ENCODE measurements at regions not wholly inside any gene's neighbourhood (a gene's known extent, or its start where the extent isn't known, plus 50 kb on each side); places are given as distances from the start of the nearest gene placed in this dataset.

GRCh38 chr12:97309921-97310320 is 152.7 kb upstream of the RMST start:
- no peak for TF ChIP-seq CTCF (IDR thresholded peaks at IDR 0.05; ENCODE audit: low read depth, low read length, missing control alignments)
- in situ Hi-C loops (cut with HindIII; ENCODE audit: low sequenced_read_pairs), result no loop called here
- no peak for DNase-seq (ENCODE audit: low read depth)
- no peak overlapping the region for H3K4me3 ChIP-seq (ENCODE audit: low read depth, low read length)

- H3K4me3 ChIP-seq (ENCODE audit: low read depth, low read length), result no peak overlapping the region
- no peak for DNase-seq (ENCODE audit: low read depth)
- TF ChIP-seq CTCF (IDR thresholded peaks at IDR 0.05; ENCODE audit: low read depth, low read length, missing control alignments), result peak; percentile 23
- in situ Hi-C loops (cut with HindIII; ENCODE audit: low sequenced_read_pairs), result no loop called here
Observed at GRCh38 chr12:97312570-97313135, 150.0 kb upstream of the RMST start.

- in situ Hi-C loops (cut with HindIII; ENCODE audit: low sequenced_read_pairs), result no loop called here
- no peak for TF ChIP-seq CTCF (IDR thresholded peaks at IDR 0.05; ENCODE audit: low read depth, low read length, missing control alignments)
- H3K4me3 ChIP-seq (ENCODE audit: low read depth, low read length), result no peak overlapping the region
- DNase-seq (ENCODE audit: low read depth), result no peak
Observed at GRCh38 chr12:97313471-97314190, 149.0 kb upstream of the RMST start.

GRCh38 chr12:97316321-97316720 is 146.3 kb upstream of the RMST start:
- no peak for TF ChIP-seq CTCF (IDR thresholded peaks at IDR 0.05; ENCODE audit: low read depth, low read length, missing control alignments)
- no peak overlapping the region for H3K4me3 ChIP-seq (ENCODE audit: low read depth, low read length)
- in situ Hi-C loops (cut with HindIII; ENCODE audit: low sequenced_read_pairs), result no loop called here
- no peak for DNase-seq (ENCODE audit: low read depth)

DNA sequence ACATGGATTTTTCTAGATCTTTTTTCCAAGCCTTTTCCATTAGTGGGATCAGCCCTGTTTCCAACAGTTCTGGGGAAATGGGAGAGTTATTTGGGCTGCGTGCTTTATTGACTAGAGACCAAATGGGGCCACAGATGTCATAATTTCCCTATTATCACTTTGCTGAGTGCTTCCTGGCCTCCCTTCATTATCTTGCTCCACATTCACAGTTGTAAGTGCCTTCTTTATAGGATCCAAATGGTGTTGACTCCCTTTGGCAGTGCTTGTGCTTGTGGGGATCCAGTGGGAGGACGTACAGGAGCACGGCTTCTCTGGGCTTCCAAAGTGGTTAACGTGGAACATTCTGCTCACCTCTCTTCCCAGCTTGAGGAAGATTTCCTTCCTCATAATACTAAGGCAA is 141.0 kb upstream of the RMST start:
- in situ Hi-C loops (cut with HindIII; ENCODE audit: low sequenced_read_pairs), result no loop called here
- no peak for TF ChIP-seq CTCF (IDR thresholded peaks at IDR 0.05; ENCODE audit: low read depth, low read length, missing control alignments)
- DNase-seq (ENCODE audit: low read depth), result no peak
- no peak overlapping the region for H3K4me3 ChIP-seq (ENCODE audit: low read depth, low read length)

- in situ Hi-C loops (cut with HindIII; ENCODE audit: low sequenced_read_pairs), result no loop called here
- DNase-seq (ENCODE audit: low read depth), result no peak
- no peak for TF ChIP-seq CTCF (IDR thresholded peaks at IDR 0.05; ENCODE audit: low read depth, low read length, missing control alignments)
- H3K4me3 ChIP-seq (ENCODE audit: low read depth, low read length), result no peak overlapping the region
Observed at GRCh38 chr12:97322388-97322787, 140.2 kb upstream of the RMST start.

Data from astrocyte of the cerebellum (primary cell).